ENCODE measurements at regions not wholly inside any gene's neighbourhood (a gene's known extent, or its start where the extent isn't known, plus 50 kb on each side); places are given as distances from the start of the nearest gene placed in this dataset.

- TF ChIP-seq CTCF (IDR thresholded peaks at IDR 0.05) (no peak), POLR2A (IDR thresholded peaks at IDR 0.05) (no peak), POLR2AphosphoS5 (IDR thresholded peaks at IDR 0.05) (no peak)
These were observed 653.7 kb downstream of the MTRR start for GRCh38 chr5:8522646-8523045.
